PC-3 (cell line): ENCODE measurements at regions not wholly inside any gene's neighbourhood (a gene's known extent, or its start where the extent isn't known, plus 50 kb on each side); places are given as distances from the start of the nearest gene placed in this dataset.

Experiments used
- ATAC-seq: fragments of 200-7000 bp; cut with Tn5 transposase; 2 replicates; pipeline ENCODE4 v1.9.1; 2020; ENCODE audit warnings: mild to moderate bottlenecking, moderate library complexity
- BruUV-seq: library from RNA; stranded (reverse); fragments of 400-500 nt; replicated peaks from 2 replicates; lab custom pipeline; 2021; lab: Mats Ljungman, UMichigan
- CTCF ChIA-PET: fragments of 300-600 bp; sonication (Branson Sonifier 250); formaldehyde crosslinking; loops from one replicate; lab custom pipeline; 2022; ENCODE audit warnings: antibody characterized with exemption; lab: Charles Lee
- POLR2A ChIA-PET: fragments of 300-600 bp; sonication (Branson Sonifier 250); formaldehyde crosslinking; loops from one replicate; lab custom pipeline; 2022; ENCODE audit warnings: antibody characterized with exemption; ENCODE audit not compliant: unreplicated experiment; lab: Charles Lee
- DNase-seq: peaks from one replicate; pipeline ENCODE4 v3.0.0-alpha.2; 2015
- H2AFZ ChIP-seq: fragments of 300-600 bp; sonication (generic); 2 replicates; pipeline ENCODE4 v1.6.0; 2016; ENCODE audit warnings: antibody characterized with exemption, low read length
- H3F3A ChIP-seq: fragments of 300-600 bp; sonication (generic); one replicate; pipeline ENCODE4 v1.6.0; 2017; ENCODE audit warnings: antibody characterized with exemption, low read length, control low read depth, mild to moderate bottlenecking; ENCODE audit not compliant: unreplicated experiment
- H3K27ac ChIP-seq: fragments of 300-600 bp; sonication (generic); 2 replicates; pipeline ENCODE4 v1.5.1; 2016; ENCODE audit warnings: mild to moderate bottlenecking, low read length
- H3K27me3 ChIP-seq: fragments of 300-600 bp; sonication (generic); 2 replicates; pipeline ENCODE4 v1.6.1; 2016; ENCODE audit warnings: low read length, mixed read lengths
- H3K36me3 ChIP-seq: fragments of 300-600 bp; sonication (generic); 2 replicates; pipeline ENCODE4 v1.6.1; 2016; ENCODE audit warnings: low read depth, mixed run types, low read length, mixed read lengths
- H3K4me1 ChIP-seq: fragments of 300-600 bp; sonication (generic); 2 replicates; pipeline ENCODE4 v1.5.1; 2016; ENCODE audit warnings: low read length; ENCODE audit not compliant: insufficient read depth
- H3K4me2 ChIP-seq: fragments of 300-600 bp; sonication (generic); 2 replicates; pipeline ENCODE4 v1.6.0; 2016; ENCODE audit warnings: low read length
- H3K4me3 ChIP-seq: fragments of 300-600 bp; sonication (generic); 2 replicates; pipeline ENCODE4 v1.5.1; 2016; ENCODE audit warnings: mild to moderate bottlenecking, low read length, mixed read lengths
- H3K79me2 ChIP-seq: fragments of 300-600 bp; sonication (generic); 2 replicates; pipeline ENCODE4 v1.6.1; 2017; ENCODE audit warnings: low read length, mixed read lengths
- H3K9ac ChIP-seq: fragments of 300-600 bp; sonication (generic); 2 replicates; pipeline ENCODE4 v1.6.0; 2016; ENCODE audit warnings: mild to moderate bottlenecking, low read length
- H3K9me2 ChIP-seq: fragments of 300-600 bp; sonication (generic); replicated peaks from 2 replicates; pipeline ENCODE4 v1.6.1; 2016; ENCODE audit warnings: mixed run types, low read length, mixed read lengths
- H3K9me3 ChIP-seq: fragments of 300-600 bp; sonication (generic); 2 replicates; pipeline ENCODE4 v1.6.1; 2016; ENCODE audit warnings: low read length, mixed read lengths
- H4K20me1 ChIP-seq: fragments of 300-600 bp; sonication (generic); 2 replicates; pipeline ENCODE4 v1.6.1; 2016; ENCODE audit warnings: low read length, mixed read lengths
- CTCF ChIP-seq: fragments of 300-600 bp; sonication (generic); conservative IDR thresholded peaks from 2 replicates; pipeline ENCODE4 v1.5.1; 2017; ENCODE audit warnings: antibody characterized with exemption, low read depth, mild to moderate bottlenecking, low read length
- EZH2 ChIP-seq: fragments of 300-600 bp; sonication (generic); IDR thresholded peaks from one replicate; pipeline ENCODE4 v1.6.1; 2017; ENCODE audit warnings: antibody characterized with exemption, mild to moderate bottlenecking, low read length; ENCODE audit not compliant: unreplicated experiment
- EZH2phosphoT487 ChIP-seq: fragments of 300-600 bp; sonication (generic); IDR thresholded peaks from 2 replicates; pipeline ENCODE4 v1.6.1; 2018; ENCODE audit warnings: mild to moderate bottlenecking, antibody characterized with exemption, low read length, borderline replicate concordance
- intact Hi-C: fragments of 100-400 bp; cut with micrococcal nuclease; formaldehyde crosslinking; loops from 2 replicates; pipeline ENCODE4 v1.9.0; 2023

- no peak for DNase-seq
- TF ChIP-seq CTCF (no peak), EZH2 (no peak), EZH2phosphoT487 (no peak)
- no peak overlapping the region for H3K27ac ChIP-seq
- no peak overlapping the region for H2AFZ ChIP-seq
- H3K9me3 ChIP-seq: no peaks in the 10 kb centered on the region
- no peak overlapping the region for H3K4me3 ChIP-seq
- H4K20me1 ChIP-seq: no peaks in the 10 kb centered on the region
- H3K4me2 ChIP-seq: no peak overlapping the region
- no peaks in the 10 kb centered on the region for H3K4me1 ChIP-seq
- ChIA-PET CTCF (no interaction called here), POLR2A (no interaction called here)
- no peak for ATAC-seq
- H3F3A ChIP-seq: no peaks in the 10 kb centered on the region
- no TSS peak for BruUV-seq
- no peaks in the 10 kb centered on the region for H3K79me2 ChIP-seq
- intact Hi-C loops: no loop called here
- no peaks in the 10 kb centered on the region for H3K27me3 ChIP-seq
- no peaks in the 10 kb centered on the region for H3K9me2 ChIP-seq
- H3K9ac ChIP-seq: no peak overlapping the region
- H3K36me3 ChIP-seq: no peaks in the 10 kb centered on the region
Measured at GRCh38 chr2:13135856-13136255, 419.1 kb downstream of the TRIB2 start.

DNA sequence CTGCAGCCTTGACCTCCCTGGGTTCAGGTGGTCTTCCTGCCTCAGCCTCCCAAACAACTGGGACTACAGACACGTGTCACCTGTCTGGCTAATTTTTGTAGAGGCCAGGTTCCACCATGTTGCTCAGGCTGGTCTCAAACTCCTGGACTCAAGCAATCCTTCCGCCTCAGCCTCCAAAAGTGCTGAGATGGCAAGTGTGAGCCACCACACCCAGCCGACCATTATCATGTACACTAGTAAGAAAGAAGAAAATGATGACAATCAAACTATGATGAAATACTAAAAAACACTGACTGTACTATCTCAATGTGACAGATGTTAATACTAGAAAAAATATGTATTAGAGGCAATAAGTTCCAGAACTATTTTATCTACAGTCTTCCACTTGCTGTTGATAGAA lies 420.9 kb downstream of the TRIB2 start:
- DNase-seq: no peak
- no peak for ATAC-seq
- Histone ChIP-seq H3F3A (no peaks in the 10 kb centered on the region), H2AFZ (no peak overlapping the region), H3K9me3 (no peaks in the 10 kb centered on the region), H3K79me2 (no peaks in the 10 kb centered on the region), H3K9ac (no peak overlapping the region), H3K4me2 (no peak overlapping the region), H3K4me1 (no peaks in the 10 kb centered on the region), H3K4me3 (no peak overlapping the region), H3K27ac (no peak overlapping the region), H3K9me2 (no peaks in the 10 kb centered on the region), H3K27me3 (peaks cover 3% of the 10 kb centered on the region; the same call in 1 of the 2 replicates), H4K20me1 (no peaks in the 10 kb centered on the region), H3K36me3 (no peaks in the 10 kb centered on the region)
- TF ChIP-seq EZH2 (no peak), EZH2phosphoT487 (no peak), CTCF (no peak)
- CTCF ChIA-PET: no interaction called here
- intact Hi-C loops: no loop called here
- no TSS peak for BruUV-seq
- POLR2A ChIA-PET: no interaction called here

GRCh38 chr2:13141315-13141714 lies 424.6 kb downstream of the TRIB2 start:
- CTCF ChIA-PET: no interaction called here
- intact Hi-C loops: no loop called here

More at GRCh38 chr2:13141315-13141714, 424.6 kb downstream of the TRIB2 start:
- no peak overlapping the region for H3K4me2 ChIP-seq
- no peak overlapping the region for H2AFZ ChIP-seq
- TF ChIP-seq EZH2 (no peak), CTCF (no peak), EZH2phosphoT487 (no peak)
- no peaks in the 10 kb centered on the region for H3F3A ChIP-seq
- H3K27me3 ChIP-seq: peaks cover 3% of the 10 kb centered on the region; the same call in 1 of the 2 replicates
- H3K36me3 ChIP-seq: no peaks in the 10 kb centered on the region
- no peaks in the 10 kb centered on the region for H3K9me3 ChIP-seq
- H3K79me2 ChIP-seq: no peaks in the 10 kb centered on the region
- no peak for DNase-seq
- H4K20me1 ChIP-seq: no peaks in the 10 kb centered on the region
- no peak overlapping the region for H3K4me3 ChIP-seq
- H3K4me1 ChIP-seq: no peaks in the 10 kb centered on the region
- H3K9me2 ChIP-seq: no peaks in the 10 kb centered on the region
- no peak overlapping the region for H3K9ac ChIP-seq
- POLR2A ChIA-PET: no interaction called here
- no peak overlapping the region for H3K27ac ChIP-seq
- ATAC-seq: no peak
- no TSS peak for BruUV-seq
